Ishikawa (cell line): ENCODE measurements at regions not wholly inside any gene's neighbourhood (a gene's known extent, or its start where the extent isn't known, plus 50 kb on each side); places are given as distances from the start of the nearest gene placed in this dataset.

Experiments used
- CEBPB ChIP-seq: IDR thresholded peaks from 2 replicates; pipeline ENCODE4 v1.6.1; 2012
- CREB1 ChIP-seq: IDR thresholded peaks from 2 replicates; pipeline ENCODE4 v1.6.1; 2012; ENCODE audit warnings: low read depth
- EP300 ChIP-seq: IDR thresholded peaks from 2 replicates; pipeline ENCODE4 v1.6.1; 2012; ENCODE audit warnings: borderline replicate concordance
- REST ChIP-seq: IDR thresholded peaks from 2 replicates; pipeline ENCODE4 v1.6.1; 2012; ENCODE audit warnings: low read depth, mild to moderate bottlenecking
- TEAD4 ChIP-seq: IDR thresholded peaks from 2 replicates; pipeline ENCODE4 v1.6.1; 2012

DNA sequence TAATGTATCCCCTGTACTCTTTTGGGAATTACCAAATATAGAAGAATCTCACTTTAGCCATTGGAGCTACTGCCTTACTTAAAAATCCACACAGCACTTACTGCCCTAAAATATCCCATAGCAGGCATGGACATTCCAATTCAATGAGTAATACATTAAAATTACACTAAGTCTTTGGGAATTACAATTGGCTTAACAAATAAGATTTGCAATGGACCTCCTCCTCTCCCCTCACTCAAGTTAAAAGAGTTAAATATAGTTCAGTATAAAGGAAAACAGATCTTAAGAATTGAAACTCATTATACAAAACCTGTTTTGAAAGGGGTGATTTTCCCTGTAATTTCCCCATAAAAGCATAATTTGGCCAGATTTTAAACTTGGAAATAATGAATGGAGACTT lies 477.1 kb downstream of the SLC16A7 start:
- TF ChIP-seq EP300 = no peak
- no peak for TF ChIP-seq TEAD4
- TF ChIP-seq CEBPB = no peak
- TF ChIP-seq CREB1 = no peak
- TF ChIP-seq REST = no peak
